CD4-positive, alpha-beta memory T cell (primary cell): ENCODE measurements at regions not wholly inside any gene's neighbourhood (a gene's known extent, or its start where the extent isn't known, plus 50 kb on each side); places are given as distances from the start of the nearest gene placed in this dataset.

ENCODE experiments used
- CTCF ChIA-PET: fragments of 350-600 bp; sonication (Branson Sonifier 250); formaldehyde crosslinking; loops from one replicate; lab custom pipeline; 2021; ENCODE audit warnings: inconsistent platforms; ENCODE audit not compliant: partially characterized antibody; lab: Charles Lee
- POLR2A ChIA-PET: fragments of 350-600 bp; sonication (Branson Sonifier 250); formaldehyde crosslinking; loops from one replicate; lab custom pipeline; 2021; ENCODE audit not compliant: partially characterized antibody; lab: Charles Lee
- DNase-seq, 5 donors: peaks; one replicate each; pipeline versions ENCODE4 v3.0.0 to v3.0.0-alpha.2; 2020 to 2022; ENCODE audit warnings: mixed read lengths in 1 of 5
- H3K27ac ChIP-seq: one replicate; pipeline ENCODE4 v1.7.0; 2013; ENCODE audit warnings: low read depth, low read length
- H3K27me3 ChIP-seq: 2 replicates; pipeline ENCODE4 v1.7.0; 2013; ENCODE audit warnings: mild to moderate bottlenecking, low read length, moderate library complexity; ENCODE audit not compliant: insufficient read depth
- H3K36me3 ChIP-seq: 2 replicates; pipeline ENCODE4 v1.7.0; 2013; ENCODE audit warnings: mild to moderate bottlenecking, low read length, moderate library complexity; ENCODE audit not compliant: insufficient read depth
- H3K4me1 ChIP-seq: 2 replicates; pipeline ENCODE4 v1.7.0; 2013; ENCODE audit warnings: mild to moderate bottlenecking, low read length, moderate library complexity; ENCODE audit not compliant: insufficient read depth
- H3K4me3 ChIP-seq, 2 donors: one replicate each; pipeline ENCODE4 v1.7.0; 2013; ENCODE audit warnings: low read length in 2 of 2, mild to moderate bottlenecking in 1 of 2
- H3K9me3 ChIP-seq, 2 donors: one replicate each; pipeline ENCODE4 v1.7.0; 2013; ENCODE audit warnings: low read length in 2 of 2, control low read depth in 1 of 2; ENCODE audit not compliant: control insufficient read depth in 1 of 2
- H3K27ac Mint-ChIP-seq, 7 donors: one replicate each; pipeline ENCODE4 v1.8.0; 2020 to 2021; ENCODE audit warnings: mixed read lengths in 7 of 7, mild to moderate bottlenecking in 6 of 7, inconsistent platforms in 3 of 7, moderate library complexity in 3 of 7
- H3K27me3 Mint-ChIP-seq, 2 donors: one replicate each; pipeline ENCODE4 v1.8.0; 2020 to 2021; ENCODE audit warnings: mixed read lengths in 2 of 2
- H3K36me3 Mint-ChIP-seq, 2 donors: one replicate each; pipeline ENCODE4 v1.8.0; 2020 to 2021; ENCODE audit warnings: mixed read lengths in 2 of 2, inconsistent platforms in 1 of 2, mild to moderate bottlenecking in 1 of 2
- H3K4me1 Mint-ChIP-seq, 4 donors: one replicate each; pipeline ENCODE4 v1.8.0; 2020 to 2021; ENCODE audit warnings: mixed read lengths in 4 of 4, mild to moderate bottlenecking in 1 of 4
- H3K4me3 Mint-ChIP-seq, 8 donors: one replicate each; pipeline ENCODE4 v1.8.0; 2020 to 2021; ENCODE audit warnings: mixed read lengths in 8 of 8, mild to moderate bottlenecking in 7 of 8, moderate library complexity in 6 of 8, inconsistent platforms in 3 of 8
- H3K9me3 Mint-ChIP-seq, 8 donors: one replicate each; pipeline ENCODE4 v1.8.0; 2020 to 2021; ENCODE audit warnings: mixed read lengths in 8 of 8, mild to moderate bottlenecking in 5 of 8, inconsistent platforms in 3 of 8, moderate library complexity in 1 of 8
- intact Hi-C: fragments of 100-400 bp; cut with micrococcal nuclease; formaldehyde crosslinking; loops from one replicate; pipeline ENCODE4 v1.15.1; 2023

DNA sequence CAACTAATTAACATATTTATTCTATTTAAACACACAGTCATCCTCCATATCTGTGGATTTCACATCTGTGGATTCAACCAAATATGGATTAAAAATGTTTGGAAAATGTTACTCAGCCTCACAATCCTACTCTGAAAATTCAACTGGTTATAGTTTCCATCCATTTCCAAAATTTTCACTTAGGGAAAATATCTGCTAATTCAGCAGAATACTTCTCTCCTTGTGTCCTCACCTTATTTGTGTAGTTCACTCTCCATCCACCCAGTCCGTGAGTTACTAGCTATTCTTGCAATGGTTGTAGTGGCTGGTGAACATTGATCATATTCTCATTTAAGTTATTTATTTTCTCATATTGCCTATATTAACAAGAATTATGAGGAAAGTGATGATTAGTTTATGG lies 77.6 kb upstream of the PRKCQ start:
- Mint-ChIP-seq H3K27ac (no peak overlapping the region), H3K36me3 (no peaks in the 10 kb centered on the region), H3K4me1 (peaks cover 0 to 6% (median 3%) of the 10 kb centered on the region in 4 donors), H3K27me3 (peaks cover 0 to 2% of the 10 kb centered on the region in 2 donors), H3K9me3 (no peaks in the 10 kb centered on the region), H3K4me3 (no peak overlapping the region)
- ChIA-PET CTCF (interaction anchor here (1.2 to 1.8 kb wide), 2 partner anchors 10 to 20 kb away, joined by 3 to 5 read pairs; no protein-coding TSS in a partner anchor), POLR2A (no interaction called here)
- no peak for DNase-seq
- Histone ChIP-seq H3K4me1 (no peaks in the 10 kb centered on the region), H3K27ac (no peak overlapping the region), H3K9me3 (no peaks in the 10 kb centered on the region), H3K27me3 (no peaks in the 10 kb centered on the region), H3K4me3 (no peak overlapping the region), H3K36me3 (no peaks in the 10 kb centered on the region)
- intact Hi-C loops, result no loop called here

- no peak overlapping the region for H3K27ac ChIP-seq
- H3K27ac Mint-ChIP-seq, result no peak overlapping the region
- no peaks in the 10 kb centered on the region for H3K27me3 ChIP-seq
- no peaks in the 10 kb centered on the region for H3K4me1 ChIP-seq
- no peak for DNase-seq
- peaks cover 0 to 2% of the 10 kb centered on the region in 2 donors for H3K27me3 Mint-ChIP-seq
- no peaks in the 10 kb centered on the region for H3K36me3 Mint-ChIP-seq
- CTCF ChIA-PET, result interaction anchor here (1.8 kb wide), 1 partner anchor 10 kb away, joined by 5 read pairs; no protein-coding TSS in a partner anchor
- H3K9me3 ChIP-seq, result no peaks in the 10 kb centered on the region
- H3K4me1 Mint-ChIP-seq, result peaks cover 0 to 6% (median 3%) of the 10 kb centered on the region in 4 donors
- H3K4me3 Mint-ChIP-seq, result no peak overlapping the region
- POLR2A ChIA-PET, result no interaction called here
- intact Hi-C loops, result no loop called here
- no peak overlapping the region for H3K4me3 ChIP-seq
- no peaks in the 10 kb centered on the region for H3K36me3 ChIP-seq
- H3K9me3 Mint-ChIP-seq, result no peaks in the 10 kb centered on the region
Observed at GRCh38 chr10:6657196-6657595, 77.1 kb upstream of the PRKCQ start.

DNA sequence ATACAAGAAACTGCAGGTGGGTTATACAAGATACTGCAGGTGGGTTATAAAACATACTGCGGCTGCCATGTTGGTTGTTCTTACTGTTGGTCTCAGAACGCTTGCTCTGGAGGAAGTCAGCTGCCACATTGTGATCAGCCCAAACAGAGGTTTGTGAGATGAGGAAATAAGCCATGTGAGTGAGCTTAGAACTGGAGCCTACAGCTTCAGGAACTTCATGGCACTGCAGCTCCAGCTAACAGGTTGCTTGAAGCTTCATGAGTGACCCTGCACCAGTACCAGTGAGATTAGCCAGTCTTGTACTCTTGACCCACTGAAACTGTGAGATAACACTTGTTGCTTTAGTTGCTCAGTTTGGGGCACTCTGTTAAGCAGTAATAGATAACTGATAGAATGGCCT lies 74.5 kb upstream of the PRKCQ start:
- Mint-ChIP-seq H3K9me3 (no peaks in the 10 kb centered on the region), H3K36me3 (no peaks in the 10 kb centered on the region), H3K4me1 (peaks cover 0 to 6% (median 3%) of the 10 kb centered on the region in 4 donors), H3K4me3 (no peak overlapping the region), H3K27me3 (peaks cover 0 to 2% of the 10 kb centered on the region in 2 donors), H3K27ac (no peak overlapping the region)
- no peak for DNase-seq
- Histone ChIP-seq H3K27me3 (no peaks in the 10 kb centered on the region), H3K9me3 (no peaks in the 10 kb centered on the region), H3K4me1 (no peaks in the 10 kb centered on the region), H3K4me3 (no peak overlapping the region), H3K36me3 (no peaks in the 10 kb centered on the region), H3K27ac (no peak overlapping the region)
- intact Hi-C loops, result no loop called here
- POLR2A ChIA-PET, result no interaction called here
- CTCF ChIA-PET, result interaction anchor here (1.0 to 1.3 kb wide), 3 partner anchors 9 to 13 kb away, joined by 3 to 4 read pairs (median 3); no protein-coding TSS in a partner anchor

GRCh38 chr10:6650586-6650985 lies 70.5 kb upstream of the PRKCQ start:
- ChIA-PET CTCF (interaction anchor here (1.0 to 1.4 kb wide), 2 partner anchors 9 to 204 kb away, joined by 3 to 4 read pairs; no protein-coding TSS in a partner anchor), POLR2A (no interaction called here)
- no peaks in the 10 kb centered on the region for H3K9me3 Mint-ChIP-seq
- H3K27me3 ChIP-seq, result no peaks in the 10 kb centered on the region
- H3K36me3 ChIP-seq, result no peaks in the 10 kb centered on the region
- no peak overlapping the region for H3K27ac ChIP-seq
- H3K36me3 Mint-ChIP-seq, result no peaks in the 10 kb centered on the region
- no peak overlapping the region for H3K4me3 ChIP-seq
- H3K4me1 Mint-ChIP-seq, result peaks cover 0 to 12% (median 5%) of the 10 kb centered on the region in 4 donors
- peaks cover 7% of the 10 kb centered on the region for H3K4me1 ChIP-seq
- H3K27me3 Mint-ChIP-seq, result no peaks in the 10 kb centered on the region
- no peak overlapping the region for H3K27ac Mint-ChIP-seq
- no peak overlapping the region for H3K4me3 Mint-ChIP-seq
- DNase-seq, result no peak
- H3K9me3 ChIP-seq, result no peaks in the 10 kb centered on the region
- intact Hi-C loops, result no loop called here

- H3K36me3 Mint-ChIP-seq, result no peaks in the 10 kb centered on the region
- Histone ChIP-seq H3K36me3 (no peaks in the 10 kb centered on the region), H3K9me3 (no peaks in the 10 kb centered on the region), H3K4me3 (no peak overlapping the region), H3K27ac (no peak overlapping the region), H3K27me3 (no peaks in the 10 kb centered on the region), H3K4me1 (peaks cover 7% of the 10 kb centered on the region)
- intact Hi-C loops, result loop anchor here (5.0 kb wide), 1 partner anchor 38 kb away; no protein-coding TSS in a partner anchor
- no peaks in the 10 kb centered on the region for H3K9me3 Mint-ChIP-seq
- CTCF ChIA-PET, result interaction anchor here (0.9 to 3.0 kb wide), 5 partner anchors 67 to 205 kb away, joined by 3 to 39 read pairs (median 3); partner anchors contain the start of gene PRKCQ
- POLR2A ChIA-PET, result interaction anchor here (0.9 kb wide), 1 partner anchor 16 kb away, joined by 3 read pairs; no protein-coding TSS in a partner anchor
- H3K27me3 Mint-ChIP-seq, result no peaks in the 10 kb centered on the region
- no peak overlapping the region for H3K27ac Mint-ChIP-seq
- no peak overlapping the region for H3K4me3 Mint-ChIP-seq
- peaks cover 1 to 15% (median 5%) of the 10 kb centered on the region in 4 donors for H3K4me1 Mint-ChIP-seq
- DNase-seq, result no peak
Observed at GRCh38 chr10:6649903-6650302, 69.8 kb upstream of the PRKCQ start.

DNA sequence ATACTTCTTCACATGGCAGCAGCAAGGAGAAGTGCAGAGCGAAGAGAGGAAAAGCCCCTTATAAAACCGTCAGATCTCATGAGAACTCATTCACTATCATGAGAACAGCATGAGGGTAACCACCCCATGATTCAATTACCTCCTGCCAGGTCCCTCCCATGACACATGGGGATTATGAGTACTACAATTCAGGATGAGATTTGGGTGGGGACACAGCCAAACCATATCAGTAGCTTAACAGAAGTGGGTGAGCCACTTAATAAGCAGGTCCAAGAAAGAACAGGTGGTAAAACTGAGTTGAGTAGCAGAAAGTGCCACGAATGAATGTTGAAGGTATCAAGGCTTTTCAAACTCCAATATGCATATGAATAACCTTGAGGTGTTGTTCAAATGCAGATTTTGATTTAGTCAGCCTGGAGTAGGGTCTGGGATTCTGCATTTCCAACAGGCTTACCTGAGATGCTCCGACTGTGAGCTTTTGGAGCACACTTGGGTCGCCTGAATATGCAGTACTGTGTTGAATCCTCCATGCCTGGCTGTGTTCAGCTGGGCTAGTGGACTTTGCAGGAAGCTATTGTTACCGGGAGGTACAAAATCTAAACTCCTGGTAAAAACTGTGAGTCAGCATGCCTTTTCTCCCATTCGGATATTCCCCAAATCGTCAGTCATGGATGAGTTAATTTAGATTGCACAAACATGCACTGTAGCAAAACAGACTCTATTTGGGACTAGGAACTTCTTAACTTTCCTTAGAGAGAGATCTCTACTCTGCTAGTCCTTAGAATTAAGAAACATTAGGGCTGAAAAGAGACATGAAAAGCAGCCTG lies 69.0 kb upstream of the PRKCQ start:
- DNase-seq, result no peak
- Mint-ChIP-seq H3K27ac (no peak overlapping the region), H3K4me3 (no peak overlapping the region), H3K9me3 (no peaks in the 10 kb centered on the region), H3K27me3 (no peaks in the 10 kb centered on the region), H3K36me3 (no peaks in the 10 kb centered on the region), H3K4me1 (peaks cover 5 to 21% (median 9%) of the 10 kb centered on the region in 4 donors)
- Histone ChIP-seq H3K4me1 (peaks cover 12% of the 10 kb centered on the region), H3K27ac (no peak overlapping the region), H3K36me3 (no peaks in the 10 kb centered on the region), H3K9me3 (no peaks in the 10 kb centered on the region), H3K27me3 (no peaks in the 10 kb centered on the region), H3K4me3 (no peak overlapping the region)
- intact Hi-C loops, result loop anchor here (1.0 to 5.0 kb wide), 5 partner anchors 37 to 204 kb away; partner anchors contain the start of gene PRKCQ
- ChIA-PET POLR2A (interaction anchor here (0.6 to 2.5 kb wide), 3 partner anchors 17 to 174 kb away, joined by 3 to 38 read pairs (median 3); partner anchors contain the start of gene PRKCQ), CTCF (interaction anchor here (0.9 to 3.0 kb wide), 24 partner anchors 10 to 235 kb away, joined by 3 to 39 read pairs (median 5); partner anchors contain the start of gene PRKCQ)
